Right renal pelvis (tissue), 4 donors: ENCODE measurements at regions not wholly inside any gene's neighbourhood (a gene's known extent, or its start where the extent isn't known, plus 50 kb on each side); places are given as distances from the start of the nearest gene placed in this dataset.

Experiments
- DNase-seq, 4 donors: peaks; one replicate each; pipeline ENCODE4 v3.0.0-alpha.2; 2013; ENCODE audit warnings: low read depth in 4 of 4, low spot score in 3 of 4, missing footprints in 1 of 4

DNA sequence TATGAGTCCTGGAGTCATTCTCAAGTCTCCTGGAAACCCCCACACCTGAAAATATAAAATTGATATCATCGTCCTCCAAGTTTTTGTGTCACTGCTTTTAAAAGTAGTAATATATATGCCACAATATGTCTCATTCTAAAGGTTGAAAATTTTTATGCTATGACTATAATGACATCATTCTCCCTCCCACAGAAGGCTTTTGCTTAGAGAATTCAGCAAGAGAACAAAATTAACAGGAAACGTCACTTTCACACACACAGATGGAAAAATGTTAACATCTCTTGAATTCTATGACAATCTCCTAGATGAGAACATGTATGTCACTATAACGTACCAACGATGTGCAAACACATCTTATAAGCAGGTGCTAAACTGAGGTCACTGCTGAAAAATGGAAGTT, 498.3 kb downstream of the FOXG1 start:
- no peak for DNase-seq

DNA sequence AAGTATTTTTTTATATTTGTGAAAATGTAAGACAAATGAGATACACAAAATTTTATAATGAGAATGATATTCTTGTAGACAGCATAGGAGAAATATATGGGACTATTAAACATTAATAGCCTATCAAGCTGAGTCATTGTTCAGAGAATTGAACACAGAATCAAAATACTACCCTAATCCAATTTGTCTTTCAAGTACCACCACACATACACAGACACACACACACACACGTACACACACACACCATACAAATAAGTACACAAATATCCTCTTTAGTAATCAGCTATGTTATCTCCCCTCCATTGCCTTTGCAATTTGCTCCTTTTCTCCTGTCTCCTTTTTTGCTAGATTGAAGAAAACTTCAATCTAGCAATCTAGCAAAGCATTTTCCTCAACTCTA, 499.3 kb downstream of the FOXG1 start:
- DNase-seq, result no peak

DNA sequence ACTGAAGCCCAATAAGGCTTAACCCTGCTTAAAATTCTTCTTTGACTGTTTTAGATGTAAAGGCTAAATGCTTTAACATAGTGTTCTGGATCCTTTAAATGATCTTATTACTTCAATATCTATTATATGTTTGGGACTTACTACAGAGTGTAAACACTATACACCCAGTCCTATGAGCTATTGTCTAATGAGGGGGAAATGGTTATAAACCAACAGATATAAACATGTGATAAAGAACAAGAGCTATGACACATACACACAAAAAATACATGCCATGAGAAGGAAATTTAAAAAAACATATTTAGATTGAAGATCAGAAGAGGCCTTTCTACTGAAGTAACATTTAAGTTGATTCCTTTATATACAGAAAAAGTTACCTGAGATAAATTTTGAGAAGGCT, 505.1 kb downstream of the FOXG1 start:
- no peak for DNase-seq

DNA sequence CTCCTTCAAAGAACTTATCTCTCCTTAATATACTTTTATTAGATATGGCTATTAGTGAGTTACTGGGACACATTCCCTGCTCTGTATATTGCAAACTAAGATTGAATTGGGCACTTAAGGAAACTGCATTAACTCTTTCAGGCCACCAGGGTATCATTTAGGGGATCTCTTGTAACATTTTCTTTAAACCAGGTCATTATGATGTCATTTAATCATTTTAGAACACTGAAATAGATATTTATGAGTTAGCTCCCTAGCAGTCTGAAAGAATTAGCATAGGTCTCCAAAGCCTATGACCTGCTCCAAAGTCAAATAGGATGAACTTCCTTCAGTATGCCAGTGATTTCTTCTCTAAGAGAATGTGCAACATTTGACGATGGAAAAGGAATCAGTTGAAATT, 506.9 kb downstream of the FOXG1 start:
- DNase-seq, result no peak

DNA sequence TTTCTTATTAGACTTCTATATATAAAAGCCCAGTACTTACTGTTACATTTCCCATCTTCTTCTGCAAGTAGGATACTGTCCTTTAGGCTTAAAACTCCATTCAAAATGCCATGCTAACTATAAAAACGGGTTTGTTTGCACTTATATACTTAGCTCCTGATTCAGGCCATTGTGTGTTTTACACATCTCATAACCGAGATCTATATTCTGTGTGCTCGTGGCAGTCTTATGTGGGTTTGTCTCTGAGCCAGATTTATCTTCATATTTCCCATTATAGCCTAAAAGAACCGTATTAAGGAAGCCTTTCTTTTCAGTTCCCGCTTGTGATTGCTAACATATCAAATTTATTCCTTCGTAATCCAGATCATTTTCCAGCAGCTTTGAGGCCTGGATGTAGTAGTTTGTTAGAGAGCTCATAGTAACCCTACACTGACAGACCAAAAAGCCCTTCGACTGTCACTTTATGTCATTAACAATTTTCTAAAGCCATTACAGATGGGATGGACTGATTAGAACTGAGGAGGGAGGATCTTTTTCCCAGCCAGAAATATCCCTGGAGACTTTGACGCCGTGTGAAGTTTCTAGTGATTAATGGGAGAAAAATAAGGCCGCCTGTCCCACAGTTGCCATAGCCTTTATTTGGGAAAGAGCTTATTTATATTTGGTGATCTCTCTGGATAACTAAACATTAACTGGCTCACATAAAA, 508.5 kb downstream of the FOXG1 start:
- DNase-seq, result no peak

DNA sequence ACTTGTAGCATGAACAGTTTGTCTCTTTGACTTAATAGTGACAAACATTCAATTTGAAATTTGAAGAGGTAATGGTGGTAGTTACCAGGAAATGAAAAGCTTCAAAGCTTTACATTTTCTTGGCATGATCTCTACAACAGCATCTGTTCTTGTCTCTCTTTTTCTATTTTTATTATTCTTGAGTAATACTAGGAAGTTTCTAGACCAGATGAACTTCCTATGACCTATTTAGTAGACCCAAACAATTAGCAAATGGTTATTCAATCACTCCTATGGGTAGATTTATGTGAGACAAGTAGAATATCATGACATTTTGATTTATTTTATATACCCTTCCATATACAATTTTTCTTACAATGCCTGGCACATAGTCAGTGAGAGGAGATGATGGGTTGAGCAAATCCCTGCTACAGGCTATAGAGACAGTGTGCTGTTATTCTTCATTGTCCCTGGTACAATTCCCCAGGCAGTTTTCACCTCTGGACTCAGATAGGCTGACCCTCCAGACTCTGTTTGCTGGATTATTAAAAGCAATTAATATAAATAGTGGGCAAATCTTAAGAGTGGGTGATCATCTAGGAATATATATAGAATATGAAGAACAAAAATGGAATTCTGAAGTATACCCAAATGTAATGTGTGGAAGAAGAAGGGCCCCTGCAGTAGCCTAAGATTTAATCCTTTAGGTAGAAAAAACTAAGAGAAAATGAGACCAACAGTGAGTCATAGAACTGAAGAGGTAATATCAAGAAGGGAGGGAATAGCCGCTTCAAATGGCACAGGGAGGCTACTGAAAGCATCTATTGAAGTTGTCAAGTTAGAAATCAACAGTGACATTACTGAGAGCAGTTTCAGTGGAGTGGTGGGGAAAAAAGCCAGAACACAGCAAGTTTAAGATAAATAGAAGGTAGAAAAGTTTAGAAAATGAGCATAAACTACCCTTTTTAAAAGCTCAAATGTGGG, 512.0 kb downstream of the FOXG1 start:
- DNase-seq, result no peak

DNA sequence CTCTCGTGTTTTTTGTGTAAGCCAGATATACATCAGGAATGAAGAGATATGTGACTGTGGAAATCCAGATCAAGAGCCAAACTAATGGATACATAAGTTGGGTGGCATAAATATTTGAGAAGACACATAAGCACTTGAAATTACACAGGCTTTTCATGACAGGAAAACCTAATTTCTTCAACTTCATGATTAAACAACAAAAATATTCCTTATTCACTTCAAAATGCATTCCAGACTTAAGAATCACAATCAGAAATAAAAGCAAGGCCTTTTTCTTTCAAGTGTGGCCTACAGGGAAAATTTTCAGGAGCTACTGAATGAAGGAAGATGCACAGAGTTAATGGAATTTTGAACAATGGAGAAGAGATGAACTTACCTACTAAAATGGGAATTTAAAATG, 515.6 kb downstream of the FOXG1 start:
- no peak for DNase-seq

DNA sequence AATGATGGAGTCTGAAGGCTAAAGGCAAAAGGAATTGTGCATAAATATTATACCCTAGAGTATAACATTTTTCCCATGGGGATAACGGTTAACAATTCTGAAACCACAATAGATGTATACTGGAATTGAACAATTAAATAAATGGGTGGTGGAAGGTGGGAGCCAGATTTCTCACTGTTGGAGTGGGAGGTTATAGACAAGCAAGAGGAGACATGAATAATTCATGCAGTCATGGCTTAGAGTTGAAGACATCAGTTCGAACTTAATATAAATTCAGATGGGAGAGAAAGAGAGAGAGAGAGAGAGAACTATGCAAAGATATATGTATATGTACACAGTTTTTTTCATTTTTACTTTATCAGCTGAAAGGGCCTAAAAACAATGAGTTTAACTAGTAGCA, 523.9 kb downstream of the FOXG1 start:
- no peak for DNase-seq

DNA sequence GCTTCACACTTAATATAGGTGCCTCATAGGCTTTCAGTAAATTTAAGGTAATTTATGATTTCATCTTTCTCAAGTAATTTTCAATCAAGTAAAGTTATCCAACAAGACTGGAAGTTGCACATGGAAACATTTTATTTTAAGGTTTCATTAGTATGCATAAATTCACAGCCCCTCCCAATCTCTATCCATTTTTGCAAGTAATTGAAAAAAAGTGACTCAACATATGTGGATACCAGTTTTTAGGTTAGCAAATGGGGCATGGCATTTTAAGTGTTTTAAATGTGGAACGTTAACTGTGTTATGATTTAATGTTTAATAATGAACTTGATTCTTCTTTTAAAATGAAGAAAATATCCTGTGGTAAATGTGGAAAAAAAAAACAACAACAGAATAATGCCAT, 532.8 kb downstream of the FOXG1 start:
- no peak for DNase-seq

DNA sequence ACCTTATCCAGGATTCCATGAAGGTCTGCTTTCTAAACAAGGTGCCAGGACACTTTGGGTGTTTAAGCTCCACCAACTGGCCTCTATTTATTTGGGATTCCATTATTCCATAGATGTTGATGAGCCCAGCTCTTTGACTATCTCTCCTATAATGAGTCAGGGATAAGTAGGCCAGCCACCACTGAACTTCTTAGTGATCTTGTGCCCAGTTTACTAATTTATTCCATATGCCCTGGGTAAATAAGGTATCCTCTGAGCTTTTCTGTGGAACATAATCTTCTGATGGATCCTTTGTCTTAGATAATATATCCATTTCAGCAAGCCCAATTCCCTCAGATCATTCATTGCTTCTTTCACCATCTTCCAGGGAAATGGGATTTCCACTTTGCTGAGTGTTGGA, 535.0 kb downstream of the FOXG1 start:
- no peak for DNase-seq

DNA sequence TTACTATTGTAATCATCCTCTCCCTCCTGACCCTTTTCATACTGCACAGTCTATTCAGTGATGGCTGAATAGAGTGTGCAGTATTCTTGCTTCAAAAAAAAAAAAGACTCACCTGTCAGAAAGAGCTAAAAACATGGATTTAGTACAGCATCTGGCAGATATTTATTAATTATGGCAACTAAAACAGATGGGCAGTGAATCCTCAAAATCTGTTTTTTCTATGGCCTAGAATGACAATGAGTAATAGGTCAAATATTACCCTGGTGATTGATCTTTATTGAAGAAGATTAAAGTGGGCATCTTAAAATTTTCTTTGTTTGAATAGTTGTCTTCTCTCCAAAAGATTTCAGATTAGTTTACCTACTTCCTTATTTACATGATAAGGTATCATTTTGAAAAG, 543.6 kb downstream of the FOXG1 start:
- DNase-seq, result no peak

DNA sequence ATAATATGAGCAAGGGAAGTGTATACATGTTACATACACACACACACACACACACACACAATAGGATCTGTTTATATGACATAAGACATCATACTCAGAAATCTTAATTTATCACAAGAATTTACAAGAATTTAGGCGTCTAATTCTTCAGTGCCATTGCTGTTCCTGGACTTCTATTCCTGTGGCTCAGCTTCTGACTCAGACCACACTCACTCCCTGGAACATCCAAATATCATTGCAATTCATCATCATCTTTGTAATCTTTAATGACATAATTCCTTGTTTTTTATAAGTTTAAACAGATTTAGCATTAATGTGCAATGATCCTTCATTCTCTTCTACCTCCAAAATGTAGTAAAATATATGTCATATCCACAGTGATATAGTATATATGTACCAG, 544.2 kb downstream of the FOXG1 start:
- DNase-seq, result no peak

DNA sequence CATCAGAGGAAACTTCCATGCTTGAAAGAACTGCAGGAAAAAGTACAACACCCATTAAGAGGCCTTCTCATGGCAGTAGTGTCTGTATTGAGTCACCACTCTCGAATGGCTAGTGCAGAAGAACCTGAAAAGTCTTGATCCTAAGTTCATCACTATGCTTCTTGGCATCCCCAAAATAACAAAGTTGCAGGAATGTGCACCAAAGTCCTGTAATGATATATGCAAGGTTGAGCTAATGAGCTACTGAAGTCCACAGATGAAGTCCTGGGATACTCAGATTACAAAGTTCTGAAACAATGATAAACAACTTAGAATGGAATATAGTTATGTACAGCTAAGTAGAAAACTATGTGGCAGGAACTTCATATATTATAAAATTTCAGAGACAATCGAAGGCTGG, 545.4 kb downstream of the FOXG1 start:
- no peak for DNase-seq

DNA sequence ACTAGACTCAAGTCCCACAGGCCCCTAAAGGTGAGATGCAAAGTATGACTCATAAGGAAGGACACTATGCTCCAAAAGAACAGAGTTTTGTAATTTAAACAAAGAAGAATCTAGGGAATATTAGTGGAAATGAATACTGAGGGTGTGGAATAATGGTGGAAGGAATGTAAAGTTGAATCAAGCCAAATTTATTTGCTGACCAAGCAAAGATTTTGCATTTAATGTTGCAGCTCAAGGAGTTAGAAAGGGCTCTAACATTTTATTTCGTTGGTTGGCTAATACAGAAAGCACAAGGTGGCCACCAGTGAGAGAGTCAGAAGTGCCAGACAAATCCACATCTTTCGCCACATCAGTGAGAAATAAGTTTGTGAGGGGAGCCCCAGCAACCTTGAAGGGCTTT, 550.3 kb downstream of the FOXG1 start:
- no peak for DNase-seq

DNA sequence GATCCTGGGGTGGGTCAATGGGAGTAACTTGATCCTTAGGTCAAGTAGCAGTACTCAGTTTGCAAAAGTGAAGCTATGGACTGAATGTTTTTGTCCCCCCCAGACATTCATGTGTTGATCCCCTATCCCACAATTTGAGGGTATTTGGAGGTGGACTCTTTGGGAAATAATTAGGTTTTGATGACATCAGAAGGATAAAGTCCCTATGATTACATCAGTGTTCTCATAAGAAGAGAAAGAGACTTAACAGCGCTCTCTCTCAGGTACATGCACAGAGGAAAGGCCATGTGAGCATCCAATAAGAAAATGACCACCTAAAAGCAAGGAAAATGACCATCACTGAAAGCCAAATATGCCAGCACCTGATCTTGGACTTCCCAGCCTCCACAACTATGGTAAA, 550.8 kb downstream of the FOXG1 start:
- no peak for DNase-seq

DNA sequence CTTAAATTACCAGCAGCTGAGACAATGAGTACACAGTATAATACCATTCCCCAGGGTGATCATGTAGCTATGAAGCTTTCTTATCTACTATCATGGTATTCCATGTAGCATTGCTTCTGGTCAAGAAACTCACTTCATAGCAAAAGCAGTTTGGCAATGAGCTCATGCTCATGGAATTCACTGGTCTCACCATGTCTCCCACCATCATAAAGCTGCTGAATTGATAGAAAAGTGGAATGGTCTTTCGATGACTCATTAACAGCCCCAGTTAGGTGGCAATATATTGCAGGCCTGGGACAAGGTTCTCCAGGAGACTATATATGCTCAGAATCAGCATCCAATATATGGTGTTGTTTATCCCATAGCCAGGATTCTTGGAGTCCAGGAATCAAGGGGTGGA, 553.7 kb downstream of the FOXG1 start:
- DNase-seq, result no peak

DNA sequence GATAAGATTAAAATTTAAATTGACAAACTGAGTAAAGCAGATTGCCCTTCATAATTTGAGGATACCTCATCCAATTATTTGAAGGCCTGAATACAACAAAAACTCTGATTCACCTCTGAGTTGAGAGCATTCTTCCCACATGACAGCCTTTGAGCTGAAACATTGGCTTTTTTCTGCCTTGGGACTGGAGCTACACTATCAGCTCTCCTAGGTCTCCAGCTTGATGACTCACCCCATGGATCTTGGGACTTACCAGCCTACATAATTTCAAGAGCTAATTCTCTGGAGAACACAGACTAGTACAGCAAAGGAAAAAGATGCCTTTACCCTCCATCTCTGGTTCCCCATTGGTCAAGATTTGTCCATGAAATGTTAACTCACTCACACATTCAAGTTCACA, 555.1 kb downstream of the FOXG1 start:
- DNase-seq, result no peak

DNA sequence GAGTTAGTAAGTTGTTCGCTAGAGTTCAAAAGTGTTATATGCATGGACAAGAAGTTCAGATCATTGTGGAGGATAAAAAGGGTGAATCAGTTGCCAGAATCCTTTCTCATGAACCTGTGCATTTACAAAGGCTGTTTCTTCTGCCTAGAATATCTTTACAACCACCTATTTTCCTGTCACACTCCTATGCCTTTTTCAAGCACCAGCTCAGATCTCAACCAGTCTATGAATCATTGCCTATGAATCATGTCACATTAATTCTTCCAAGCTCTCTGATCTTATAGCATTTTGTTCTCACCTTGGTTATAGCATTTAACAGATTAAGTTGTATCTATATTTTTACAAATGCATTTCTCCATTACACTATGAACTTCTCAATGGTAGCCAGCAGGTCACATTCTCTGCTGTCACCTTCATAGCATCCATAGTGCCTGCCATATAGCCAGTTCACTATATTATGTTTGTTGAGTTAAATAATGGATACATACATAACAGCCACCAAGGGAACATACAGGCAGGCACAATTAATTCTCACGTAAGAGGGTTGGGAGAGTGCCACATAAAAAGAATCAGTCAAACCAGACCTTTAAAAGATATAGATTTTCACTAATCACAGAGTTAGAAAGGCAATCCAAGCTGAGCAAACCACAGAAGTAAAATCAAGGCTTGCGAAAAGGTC, 573.0 kb downstream of the FOXG1 start:
- no peak for DNase-seq

DNA sequence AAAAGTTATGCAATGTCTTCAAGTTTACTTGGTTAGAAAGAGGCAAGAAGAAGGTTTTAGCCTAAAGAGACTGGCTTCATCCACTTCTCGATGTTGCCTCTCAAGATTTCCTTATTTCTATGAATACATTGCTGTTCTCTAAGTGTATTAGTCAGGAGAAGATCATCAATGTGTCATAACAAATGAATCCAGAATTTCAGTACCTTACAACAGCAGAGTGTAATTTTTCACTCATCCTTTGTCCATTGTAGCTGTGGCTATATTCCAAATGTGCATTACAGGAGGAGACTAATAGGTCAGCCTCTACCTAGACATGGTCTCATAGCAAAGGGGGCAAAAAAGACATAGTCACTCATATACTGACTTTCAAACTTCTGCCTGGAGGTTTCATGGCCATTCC, 579.1 kb downstream of the PRKD1 start:
- no peak for DNase-seq

DNA sequence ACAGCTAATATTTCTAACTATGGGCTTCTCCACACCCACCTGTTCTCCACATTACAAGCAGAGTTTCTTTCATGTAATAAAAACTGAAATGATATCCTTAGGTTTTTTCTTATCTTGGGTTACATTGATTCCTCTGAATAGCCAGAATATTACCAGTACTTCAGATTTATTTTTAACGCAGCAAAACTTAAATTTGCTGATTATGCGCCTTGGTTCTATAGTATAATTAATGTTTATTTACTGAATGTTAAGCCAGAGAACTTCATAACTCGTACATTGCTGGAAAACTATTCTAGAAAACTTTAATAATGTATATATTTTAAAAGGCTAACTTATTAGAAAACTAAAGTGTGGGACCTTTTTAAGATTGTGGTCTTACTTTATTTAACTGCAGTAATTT, 577.2 kb downstream of the PRKD1 start:
- no peak for DNase-seq

DNA sequence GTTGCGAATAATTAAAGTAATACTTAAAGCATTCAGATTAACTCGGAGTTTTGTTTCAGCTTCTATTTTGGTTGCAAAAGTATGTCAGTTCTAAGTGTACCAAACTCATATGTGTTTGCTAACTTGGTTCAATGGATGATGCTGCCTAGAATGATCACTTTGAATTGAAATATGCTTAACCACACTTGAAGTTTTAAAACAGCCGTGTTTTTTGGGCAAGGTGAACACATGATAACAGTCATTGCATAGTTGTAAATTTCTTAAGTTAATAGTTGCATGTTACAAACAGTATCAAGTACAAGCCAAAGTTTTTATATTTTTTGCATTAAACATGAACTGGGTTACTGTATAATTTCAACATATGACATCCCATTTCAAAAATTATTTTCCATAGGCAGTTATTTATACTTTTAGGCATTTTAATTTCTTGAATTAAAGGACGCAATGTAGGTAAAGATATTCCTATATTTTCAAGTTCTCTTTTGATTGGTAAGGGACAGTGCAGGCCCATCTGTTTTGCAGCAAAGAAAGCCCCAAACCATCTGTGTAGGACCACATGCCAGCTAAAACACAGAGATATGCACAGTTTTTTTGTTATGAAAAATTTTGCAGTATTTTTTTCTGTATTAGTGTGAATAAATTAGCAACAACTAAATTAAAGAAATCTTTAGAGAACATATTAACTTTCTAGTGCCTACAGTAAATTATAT, 575.5 kb downstream of the PRKD1 start:
- DNase-seq, result no peak
